Mesothelial cell of epicardium (in vitro differentiated cells): ENCODE measurements at regions not wholly inside any gene's neighbourhood (a gene's known extent, or its start where the extent isn't known, plus 50 kb on each side); places are given as distances from the start of the nearest gene placed in this dataset.
"Not testable (repeated sequence)": the region's sequence is repeated elsewhere in the genome, so short reads cannot be mapped to it uniquely, and the experiment has no call there.

ENCODE experiments used
- DNase-seq, 2 experiments: peaks; one replicate each; pipeline ENCODE4 v3.0.0; 2021; ENCODE audit warnings: low spot score in 2 of 2; ENCODE audit not compliant: unreplicated experiment in 2 of 2
- H3K27ac Mint-ChIP-seq: 2 replicates; pipeline ENCODE4 v1.8.0; 2021; ENCODE audit warnings: mixed read lengths
- H3K27me3 Mint-ChIP-seq: 2 replicates; pipeline ENCODE4 v1.8.0; 2021; ENCODE audit warnings: low read depth, mixed read lengths
- H3K36me3 Mint-ChIP-seq: 2 replicates; pipeline ENCODE4 v1.8.0; 2021; ENCODE audit warnings: mixed read lengths
- H3K4me1 Mint-ChIP-seq: 2 replicates; pipeline ENCODE4 v1.8.0; 2021; ENCODE audit warnings: mixed read lengths
- H3K4me3 Mint-ChIP-seq: 2 replicates; pipeline ENCODE4 v1.8.0; 2021; ENCODE audit warnings: mild to moderate bottlenecking, moderate library complexity, mixed read lengths
- H3K9me3 Mint-ChIP-seq: 2 replicates; pipeline ENCODE4 v1.8.0; 2021; ENCODE audit warnings: mixed read lengths

DNA sequence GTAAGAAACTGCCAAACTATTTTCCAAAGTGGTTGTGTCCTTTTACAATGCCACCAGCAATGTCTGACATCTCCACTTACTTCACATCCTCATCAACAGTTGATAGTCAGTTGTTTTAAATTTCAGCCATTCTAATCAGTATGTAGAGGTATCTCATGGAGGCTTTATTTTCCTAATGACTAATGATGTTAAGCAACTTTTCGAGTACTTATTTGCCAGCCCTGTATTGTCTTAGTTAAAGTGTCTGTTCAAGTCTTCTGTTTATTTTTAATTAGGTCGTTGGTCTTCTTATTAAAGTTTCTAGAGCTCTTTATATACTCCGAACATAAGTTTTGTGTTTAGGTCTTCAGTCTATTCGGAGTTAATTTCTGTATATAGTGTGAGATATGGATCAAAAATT, 54.9 kb upstream of the NBPF12 start:
- not testable (repeated sequence) for H3K4me3 Mint-ChIP-seq, H3K27ac Mint-ChIP-seq, H3K36me3 Mint-ChIP-seq, H3K27me3 Mint-ChIP-seq, H3K9me3 Mint-ChIP-seq, H3K4me1 Mint-ChIP-seq, DNase-seq

DNA sequence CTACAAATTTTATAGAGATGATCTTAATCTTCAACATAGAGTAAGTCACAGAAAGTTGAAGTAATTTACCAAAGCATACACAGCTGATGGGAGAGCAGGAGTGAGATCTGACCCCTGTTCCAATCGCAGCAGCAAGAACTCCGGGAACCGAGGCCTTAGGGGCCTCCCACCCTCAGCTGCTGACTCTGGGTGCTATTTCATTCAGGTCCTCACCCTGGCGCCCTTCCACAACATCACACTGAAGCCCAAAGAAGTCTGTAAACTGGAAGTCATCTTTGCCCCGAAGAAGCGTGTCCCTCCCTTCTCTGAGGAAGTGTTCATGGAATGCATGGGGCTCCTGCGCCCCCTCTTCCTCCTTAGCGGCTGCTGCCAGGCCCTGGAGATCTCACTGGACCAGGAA, 57.0 kb upstream of the NBPF12 start:
- not testable (repeated sequence) for H3K9me3 Mint-ChIP-seq, H3K27me3 Mint-ChIP-seq, H3K36me3 Mint-ChIP-seq, DNase-seq, H3K4me3 Mint-ChIP-seq, H3K27ac Mint-ChIP-seq, H3K4me1 Mint-ChIP-seq

DNA sequence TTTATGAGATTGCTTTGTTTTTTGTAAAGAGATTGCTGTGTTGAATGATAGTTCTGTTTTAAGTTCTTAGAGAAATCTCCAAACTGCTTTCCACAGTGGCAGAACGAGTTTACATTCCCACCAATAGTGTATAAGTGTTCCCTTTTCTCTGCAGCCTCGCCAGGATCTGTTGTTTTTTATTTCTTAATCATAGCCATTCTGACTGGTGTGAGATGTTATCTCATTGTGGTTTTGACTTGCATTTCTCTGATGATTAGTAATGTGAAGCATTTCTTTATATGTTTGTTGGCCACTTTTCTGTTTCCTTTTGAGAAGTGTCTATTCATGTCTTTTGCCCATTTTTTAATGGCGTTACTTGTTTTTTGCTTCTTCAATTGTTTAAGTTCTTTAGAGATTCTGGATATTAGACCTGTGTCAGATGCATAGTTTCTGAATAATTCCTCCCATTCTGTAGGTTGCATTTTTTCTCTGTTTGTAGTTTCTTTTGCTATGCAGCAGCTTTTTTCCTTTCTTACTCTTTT, 74.3 kb upstream of the NBPF12 start:
- not testable (repeated sequence) for H3K27me3 Mint-ChIP-seq, H3K4me1 Mint-ChIP-seq, DNase-seq, H3K36me3 Mint-ChIP-seq, H3K27ac Mint-ChIP-seq, H3K4me3 Mint-ChIP-seq, H3K9me3 Mint-ChIP-seq

DNA sequence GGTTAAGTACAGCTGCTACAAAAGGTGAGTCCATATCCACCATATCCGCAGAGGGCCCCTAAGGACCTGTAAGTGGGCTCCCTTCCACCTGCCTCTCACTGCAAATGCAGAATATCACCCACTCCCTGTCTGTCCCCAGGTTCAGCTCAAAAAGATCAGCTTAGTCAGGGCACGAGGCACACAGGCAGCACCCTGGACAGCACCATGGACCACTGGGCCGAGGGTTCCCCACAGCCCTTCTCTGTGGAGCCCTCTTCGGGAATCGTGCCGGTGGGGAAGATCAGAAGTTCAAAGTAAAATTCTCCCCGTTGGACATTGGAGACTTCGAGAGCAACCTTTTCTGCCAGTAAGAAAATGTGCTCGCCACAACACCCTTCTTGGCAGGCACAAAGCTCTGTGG, 85.0 kb upstream of the NBPF12 start:
- not testable (repeated sequence) for H3K27me3 Mint-ChIP-seq, H3K27ac Mint-ChIP-seq, DNase-seq, H3K4me1 Mint-ChIP-seq, H3K9me3 Mint-ChIP-seq, H3K36me3 Mint-ChIP-seq, H3K4me3 Mint-ChIP-seq

DNA sequence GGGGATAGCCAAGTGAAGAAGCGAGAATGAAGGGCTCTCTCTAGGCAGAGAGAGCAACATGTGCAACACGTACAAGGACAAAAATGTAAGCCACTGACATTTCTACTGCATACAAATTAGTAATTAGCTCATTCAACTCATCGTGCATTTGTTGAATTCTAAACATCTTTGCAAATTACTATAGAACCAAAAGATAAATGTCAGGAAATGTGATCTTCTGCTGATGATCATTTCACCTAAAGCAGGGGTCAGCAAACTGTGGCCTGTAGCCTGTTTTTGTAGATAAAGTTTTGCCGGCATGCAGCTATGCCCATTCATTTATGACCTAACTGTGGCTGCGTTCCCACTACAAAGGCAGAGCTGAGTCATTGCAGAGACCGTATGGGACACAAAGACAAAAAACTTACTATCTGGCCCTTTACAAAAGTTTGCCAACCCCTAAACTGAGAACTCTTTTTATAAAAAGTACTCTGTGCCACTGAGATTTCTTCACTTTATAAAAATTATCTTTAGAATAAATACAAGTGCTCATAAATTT, 87.7 kb upstream of the NBPF12 start:
- not testable (repeated sequence) for H3K9me3 Mint-ChIP-seq, H3K27me3 Mint-ChIP-seq, H3K4me3 Mint-ChIP-seq, H3K36me3 Mint-ChIP-seq, H3K27ac Mint-ChIP-seq, DNase-seq, H3K4me1 Mint-ChIP-seq

DNA sequence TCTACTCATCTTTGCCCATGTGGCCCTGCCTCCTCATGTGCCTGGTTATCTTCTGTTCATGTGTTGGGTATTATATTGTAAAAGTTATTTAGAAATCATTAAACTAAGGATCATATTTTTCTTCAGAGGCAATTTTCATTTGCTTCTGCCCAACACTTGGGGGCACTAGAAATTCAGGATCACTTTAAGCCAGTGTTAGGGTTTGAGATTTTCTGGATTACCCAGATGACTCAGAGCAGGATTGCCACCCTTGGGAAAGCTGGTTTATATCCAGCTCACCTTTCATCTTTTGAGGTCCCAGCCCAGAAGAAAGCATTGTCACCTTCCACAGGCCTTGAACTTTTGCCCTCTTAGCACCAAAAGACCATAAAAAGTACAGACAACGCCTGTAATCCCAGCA, 99.4 kb upstream of the NBPF12 start:
- H3K4me3 Mint-ChIP-seq, DNase-seq, H3K27ac Mint-ChIP-seq, H3K4me1 Mint-ChIP-seq, H3K27me3 Mint-ChIP-seq, H3K36me3 Mint-ChIP-seq, H3K9me3 Mint-ChIP-seq: not testable (repeated sequence)

DNA sequence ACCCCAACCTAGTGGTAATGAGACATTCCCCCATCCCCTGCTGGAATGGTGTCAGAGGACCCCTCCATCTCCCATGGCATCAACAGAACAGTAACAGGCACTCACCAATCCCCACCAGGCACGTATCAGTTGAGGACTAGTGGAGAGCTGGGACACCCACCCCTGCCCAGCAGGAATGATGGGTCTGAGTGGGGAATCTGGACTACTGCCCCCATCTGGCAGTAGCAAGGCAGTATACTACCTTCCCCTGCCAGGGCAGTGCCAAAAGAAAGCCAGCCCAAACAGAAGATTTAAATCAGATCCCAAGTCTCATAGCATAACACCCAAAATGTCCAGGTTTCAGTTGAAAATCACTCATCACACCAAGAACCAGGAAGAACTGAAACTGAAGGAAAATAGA, 111.2 kb upstream of the NBPF12 start:
- H3K4me1 Mint-ChIP-seq, H3K27me3 Mint-ChIP-seq, H3K9me3 Mint-ChIP-seq, H3K27ac Mint-ChIP-seq, H3K36me3 Mint-ChIP-seq, H3K4me3 Mint-ChIP-seq, DNase-seq: not testable (repeated sequence)

DNA sequence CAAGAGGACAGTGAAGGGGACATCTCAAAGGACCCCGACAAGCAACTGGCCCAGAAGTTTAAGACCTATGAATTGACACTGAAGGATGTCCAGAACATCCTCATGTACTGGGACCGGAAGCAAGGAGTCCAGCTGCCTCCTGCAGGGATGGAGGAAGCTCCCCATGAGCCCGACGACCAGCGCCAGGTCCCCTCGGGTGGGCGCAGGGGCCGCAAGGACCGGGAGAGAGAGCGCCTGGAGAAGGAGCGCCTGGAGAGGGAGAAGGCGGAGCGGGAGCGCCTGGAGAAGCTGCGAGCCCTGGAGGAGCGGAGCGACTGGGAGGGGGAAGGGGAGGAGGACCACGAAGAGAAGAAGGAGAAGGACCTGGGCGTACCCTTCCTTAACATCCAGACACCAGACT, 143.9 kb upstream of the NBPF12 start:
- not testable (repeated sequence) for H3K36me3 Mint-ChIP-seq, H3K4me1 Mint-ChIP-seq, H3K27ac Mint-ChIP-seq, DNase-seq, H3K9me3 Mint-ChIP-seq, H3K4me3 Mint-ChIP-seq, H3K27me3 Mint-ChIP-seq

DNA sequence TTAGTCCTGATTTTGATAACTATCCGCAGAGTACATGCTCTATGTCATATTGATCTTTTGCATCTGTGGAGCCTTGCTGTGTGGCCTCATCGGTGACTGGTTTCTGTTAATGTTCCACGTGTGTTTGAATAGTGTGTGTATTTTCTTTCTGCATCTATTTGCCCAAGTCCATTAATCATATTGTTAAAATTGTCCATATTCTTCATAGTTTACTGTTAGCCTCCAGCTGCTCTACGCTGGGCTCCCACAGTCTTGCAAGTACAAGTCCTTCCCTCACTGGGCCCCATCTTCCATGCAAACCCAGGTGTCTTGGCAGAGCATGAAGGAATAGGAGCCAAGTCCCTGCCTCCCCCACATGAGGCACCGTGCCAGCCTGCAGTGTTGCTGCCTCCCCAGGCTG, 145.4 kb upstream of the NBPF12 start:
- not testable (repeated sequence) for DNase-seq, H3K9me3 Mint-ChIP-seq, H3K4me1 Mint-ChIP-seq, H3K36me3 Mint-ChIP-seq, H3K4me3 Mint-ChIP-seq, H3K27ac Mint-ChIP-seq, H3K27me3 Mint-ChIP-seq

DNA sequence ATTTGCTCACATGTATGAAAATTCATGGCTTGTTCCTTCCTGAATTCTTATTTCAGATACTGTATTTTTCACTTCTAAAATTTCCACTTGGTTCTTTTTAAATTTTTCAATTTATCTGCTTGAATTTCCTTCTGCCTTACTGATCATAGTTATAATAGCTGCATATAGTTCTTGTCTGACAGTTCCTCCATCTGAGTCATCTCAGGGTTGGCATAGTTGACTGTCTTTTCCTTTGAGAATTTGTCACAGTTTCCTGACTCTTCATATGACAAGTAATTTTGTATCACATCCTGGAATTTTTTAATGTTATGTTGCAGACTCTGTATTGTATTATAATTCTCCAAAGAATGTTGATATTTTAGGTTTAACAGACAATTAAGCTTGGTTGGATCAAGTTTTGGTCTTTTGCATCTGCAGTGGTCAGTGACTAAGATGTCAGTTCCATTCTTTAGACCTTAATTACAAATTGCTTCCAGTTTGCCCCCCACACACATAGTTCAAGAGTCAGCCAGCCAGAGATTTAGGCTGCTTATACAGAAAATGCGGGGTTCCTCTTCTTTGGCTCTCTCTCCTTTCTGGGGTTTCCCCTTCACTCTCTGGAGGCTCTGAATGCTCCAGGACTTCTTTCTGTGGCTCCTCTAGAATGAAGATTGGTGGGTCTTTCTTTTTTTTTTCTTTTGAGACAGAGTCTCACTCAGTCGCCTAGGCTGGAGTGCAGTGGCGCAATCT, 153.7 kb upstream of the NBPF12 start:
- not testable (repeated sequence) for H3K27me3 Mint-ChIP-seq, H3K9me3 Mint-ChIP-seq, H3K4me1 Mint-ChIP-seq, H3K27ac Mint-ChIP-seq, H3K4me3 Mint-ChIP-seq, H3K36me3 Mint-ChIP-seq, DNase-seq

DNA sequence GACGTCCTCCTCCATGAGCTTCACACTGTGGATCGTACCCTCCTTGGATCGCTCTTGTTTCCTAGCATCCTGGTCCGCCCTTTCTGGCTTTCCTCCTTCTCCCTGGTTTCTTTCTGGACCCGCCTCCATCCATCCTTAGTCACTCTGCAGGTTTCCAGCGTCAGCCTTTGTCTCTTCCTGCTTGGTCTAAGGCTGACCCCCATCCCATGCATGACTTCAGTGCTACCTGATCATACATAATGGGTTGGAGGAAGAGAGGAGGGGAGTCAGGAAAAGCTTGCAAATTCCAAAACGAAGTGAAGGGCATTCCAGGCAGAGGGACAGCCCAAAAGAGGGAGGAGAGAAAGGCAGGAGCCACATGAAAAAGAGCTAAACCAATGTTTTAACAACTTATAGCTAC, 156.9 kb upstream of the NBPF12 start:
- not testable (repeated sequence) for H3K9me3 Mint-ChIP-seq, H3K36me3 Mint-ChIP-seq

DNA sequence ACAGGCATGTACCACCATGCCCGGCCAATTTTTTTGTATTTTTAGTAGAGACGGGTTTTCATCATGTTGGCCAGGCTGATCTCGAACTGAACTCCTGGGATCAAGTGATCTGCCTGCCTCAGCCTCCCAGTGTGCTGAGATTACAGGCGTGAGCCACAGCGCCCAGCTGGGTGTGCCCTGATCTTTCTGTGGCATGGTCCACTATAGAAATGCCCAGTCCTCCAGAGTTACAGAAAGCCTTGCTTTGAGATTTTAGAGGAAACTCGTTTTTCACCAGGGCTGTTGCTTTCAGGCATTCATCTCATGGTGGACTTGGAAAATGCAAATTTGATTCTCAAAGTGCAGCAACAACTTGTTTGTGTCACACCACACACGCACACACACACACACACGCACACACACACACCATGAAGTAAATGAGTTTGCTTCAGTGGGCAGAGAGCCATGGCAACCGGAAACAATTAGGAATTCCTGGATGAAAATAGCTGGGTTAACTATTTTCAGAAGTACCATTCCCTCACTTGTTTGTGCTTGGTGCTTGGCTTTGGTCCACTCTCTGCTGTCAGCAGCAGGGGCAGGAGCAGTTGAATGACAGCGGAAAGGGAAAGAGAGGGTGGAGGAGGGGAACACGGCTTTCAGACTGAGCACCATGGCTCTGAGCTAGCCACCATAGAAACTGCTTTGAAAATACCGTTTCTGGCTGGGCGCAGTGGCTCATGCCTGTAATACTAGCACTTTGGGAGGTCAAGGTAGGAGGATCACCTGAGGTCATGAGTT, 160.1 kb upstream of the NBPF12 start:
- not testable (repeated sequence) for H3K4me1 Mint-ChIP-seq, H3K27ac Mint-ChIP-seq, H3K4me3 Mint-ChIP-seq, H3K9me3 Mint-ChIP-seq, DNase-seq, H3K36me3 Mint-ChIP-seq, H3K27me3 Mint-ChIP-seq

More for the DNA sequence above, 156.9 kb upstream of the NBPF12 start:
- not testable (repeated sequence) for H3K4me3 Mint-ChIP-seq, DNase-seq, H3K27me3 Mint-ChIP-seq, H3K27ac Mint-ChIP-seq, H3K4me1 Mint-ChIP-seq

DNA sequence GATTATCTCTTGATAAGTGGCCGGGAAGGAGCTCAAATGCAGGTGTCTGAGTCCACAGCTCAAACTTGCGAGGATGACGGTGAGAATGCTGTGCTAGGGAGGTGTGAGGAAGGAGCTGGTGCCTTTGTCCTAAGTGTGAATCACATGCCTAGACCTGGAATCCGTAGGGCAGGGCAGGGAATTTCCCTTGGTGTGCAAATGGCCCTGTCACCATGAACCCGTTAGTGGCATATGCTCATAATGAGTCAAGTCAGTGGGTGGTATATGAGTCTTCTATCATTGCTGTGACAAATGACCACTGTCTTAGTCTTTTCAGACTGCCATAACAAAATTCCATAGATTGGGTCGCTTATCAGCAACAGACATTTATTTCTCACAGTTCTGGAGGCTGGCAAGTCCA, 163.1 kb upstream of the NBPF12 start:
- not testable (repeated sequence) for H3K27ac Mint-ChIP-seq, DNase-seq, H3K36me3 Mint-ChIP-seq, H3K4me3 Mint-ChIP-seq, H3K27me3 Mint-ChIP-seq, H3K4me1 Mint-ChIP-seq, H3K9me3 Mint-ChIP-seq

DNA sequence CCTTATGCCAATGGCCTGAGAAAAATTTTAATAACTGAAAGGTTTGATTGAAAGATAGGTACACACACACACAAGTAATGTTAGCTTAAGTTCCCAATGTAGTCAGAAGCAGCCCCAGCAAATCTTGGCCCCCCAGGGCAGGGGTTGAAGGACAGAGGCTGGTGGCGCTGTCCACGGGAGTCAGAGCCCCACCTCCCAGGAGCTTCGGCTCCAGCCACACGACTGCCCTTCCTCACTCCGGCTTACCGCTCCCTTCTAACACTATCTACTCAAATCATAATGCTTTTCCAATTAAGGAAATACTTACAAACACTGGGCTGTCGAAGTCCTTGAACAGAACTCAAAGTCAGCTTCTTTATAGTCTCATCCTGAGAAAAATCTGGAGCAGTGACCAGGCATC, 163.9 kb upstream of the NBPF12 start:
- H3K27ac Mint-ChIP-seq, H3K9me3 Mint-ChIP-seq, H3K4me3 Mint-ChIP-seq, DNase-seq, H3K4me1 Mint-ChIP-seq, H3K36me3 Mint-ChIP-seq, H3K27me3 Mint-ChIP-seq: not testable (repeated sequence)
